ENCODE measurements at regions not wholly inside any gene's neighbourhood (a gene's known extent, or its start where the extent isn't known, plus 50 kb on each side); places are given as distances from the start of the nearest gene placed in this dataset.
A peak's percentile ranks its signal among the peaks of the same experiment; 100 is the strongest.

GRCh38 chr16:17748044-17748719 lies 277.4 kb upstream of the XYLT1 start (continued):
- TF ChIP-seq NFYB (CRISPR knock-in tag; conservative IDR thresholded peaks at IDR 0.05; ENCODE audit: low read depth) (no peak), PRRX2 (CRISPR knock-in tag; IDR thresholded peaks at IDR 0.05) (no peak), PREB (CRISPR knock-in tag; IDR thresholded peaks at IDR 0.05; ENCODE audit: borderline replicate concordance) (no peak), CTCF (IDR thresholded peaks at IDR 0.05) (no peak)

- peaks cover 6% of the 10 kb centered on the region for H3K9me3 Mint-ChIP-seq
- TF ChIP-seq EMX1 (CRISPR knock-in tag; IDR thresholded peaks at IDR 0.05) (no peak), ZNF512 (CRISPR knock-in tag; IDR thresholded peaks at IDR 0.05; ENCODE audit: borderline replicate concordance) (peak; percentile 63; the same call in 1 of the 2 replicates), RELA (CRISPR knock-in tag; IDR thresholded peaks at IDR 0.05; ENCODE audit: borderline replicate concordance) (no peak), ZNF532 (CRISPR knock-in tag; IDR thresholded peaks at IDR 0.05; ENCODE audit: borderline replicate concordance) (no peak)
- POLR2A ChIA-PET = no interaction called here
Measured at GRCh38 chr16:17747081-17747756, 276.5 kb upstream of the XYLT1 start.

GRCh38 chr16:17744921-17745572 lies 274.3 kb upstream of the XYLT1 start:
- ChIA-PET POLR2A (no interaction called here), CTCF (interaction anchor here (0.8 to 1.2 kb wide), 3 partner anchors 13 to 187 kb away, joined by 3 to 6 read pairs (median 4); no protein-coding TSS in a partner anchor)
- H3K27ac Mint-ChIP-seq = peak overlapping the region; percentile 36; the same call in 1 of the 2 replicates
- H3K4me1 Mint-ChIP-seq = peaks cover 56% of the 10 kb centered on the region
- H3K4me3 Mint-ChIP-seq = peak overlapping the region; percentile 43
- ATAC-seq (peak; percentile 64), DNase-seq (ENCODE audit: low spot score) (peak; percentile 30)
- peaks cover 6% of the 10 kb centered on the region for H3K9me3 Mint-ChIP-seq
- no peaks in the 10 kb centered on the region for H3K27me3 Mint-ChIP-seq (ENCODE audit: low read depth)
- no peak for TF ChIP-seq ZNF317 (CRISPR knock-in tag; IDR thresholded peaks at IDR 0.05; ENCODE audit: borderline replicate concordance, low read depth)
- TF ChIP-seq AR (CRISPR knock-in tag; IDR thresholded peaks at IDR 0.05) = no peak
- peak; percentile 64; the same call in 1 of the 2 replicates for TF ChIP-seq ETV6 (CRISPR knock-in tag; IDR thresholded peaks at IDR 0.05)
- TF ChIP-seq SP1 (CRISPR knock-in tag; conservative IDR thresholded peaks at IDR 0.05) = peak; percentile 50
- TF ChIP-seq ATF1 (CRISPR knock-in tag; IDR thresholded peaks at IDR 0.05) = no peak
- TF ChIP-seq E2F5 (CRISPR knock-in tag; IDR thresholded peaks at IDR 0.05) = no peak
- H3K36me3 Mint-ChIP-seq = peaks cover 5% of the 10 kb centered on the region

More at GRCh38 chr16:17747081-17747756, 276.5 kb upstream of the XYLT1 start:
- H3K4me1 Mint-ChIP-seq = peaks cover 56% of the 10 kb centered on the region
- CTCF ChIA-PET = interaction anchor here (0.9 kb wide), 1 partner anchor 586 kb away, joined by 3 read pairs; no protein-coding TSS in a partner anchor
- no peaks in the 10 kb centered on the region for H3K27me3 Mint-ChIP-seq (ENCODE audit: low read depth)
- H3K4me3 Mint-ChIP-seq = no peak overlapping the region
- no peak for DNase-seq (ENCODE audit: low spot score)
- ATAC-seq = no peak
- H3K36me3 Mint-ChIP-seq = peaks cover 5% of the 10 kb centered on the region
- peak overlapping the region; percentile 91 for H3K27ac Mint-ChIP-seq

Data from WTC11 (cell line).